OCI-LY3 (cell line): ENCODE measurements at regions not wholly inside any gene's neighbourhood (a gene's known extent, or its start where the extent isn't known, plus 50 kb on each side); places are given as distances from the start of the nearest gene placed in this dataset.

Experiments
- H2AFZ ChIP-seq: fragments of 200-600, 300-600 bp; shearing (Covaris generic); 2 replicates; pipeline ENCODE4 v1.6.0; 2014; ENCODE audit warnings: antibody characterized with exemption, low read depth, low read length
- H3K27ac ChIP-seq: fragments of 200-600, 300-600 bp; sonication (generic); 2 replicates; pipeline ENCODE4 v1.5.1; 2014; ENCODE audit warnings: mild to moderate bottlenecking, low read length, moderate library complexity, mixed read lengths
- H3K27me3 ChIP-seq: fragments of 200-600, 300-600 bp; sonication (generic); 2 replicates; pipeline ENCODE4 v1.6.1; 2014; ENCODE audit warnings: low read depth, low read length, mixed read lengths
- H3K36me3 ChIP-seq: fragments of 200-600, 300-600 bp; sonication (generic); replicated peaks from 2 replicates; pipeline ENCODE3; 2014; ENCODE audit warnings: low read depth, low read length, mixed read lengths
- H3K4me1 ChIP-seq: fragments of 300-600, 200-600 bp; sonication (generic); 2 replicates; pipeline ENCODE4 v1.6.1; 2014; ENCODE audit warnings: low read length, mixed read lengths
- H3K4me2 ChIP-seq: fragments of 200-600, 300-600 bp; sonication (generic); 2 replicates; pipeline ENCODE4 v1.6.1; 2014; ENCODE audit warnings: low read length, mixed read lengths
- H3K4me3 ChIP-seq: fragments of 300-600, 200-600 bp; sonication (generic); 2 replicates; pipeline ENCODE4 v1.5.1; 2014; ENCODE audit warnings: antibody characterized with exemption, mild to moderate bottlenecking, low read length, moderate library complexity
- H3K79me2 ChIP-seq: fragments of 300-600, 200-600 bp; shearing (Covaris generic); 2 replicates; pipeline ENCODE4 v1.6.1; 2014; ENCODE audit warnings: mild to moderate bottlenecking, low read length, mixed read lengths
- H3K9ac ChIP-seq: fragments of 300-600, 200-600 bp; shearing (Covaris generic); 2 replicates; pipeline ENCODE4 v1.6.0; 2014; ENCODE audit warnings: mild to moderate bottlenecking, low read length, moderate library complexity
- H3K9me3 ChIP-seq: fragments of 200-600, 300-600 bp; shearing (Covaris generic); 2 replicates; pipeline ENCODE4 v1.6.1; 2014; ENCODE audit warnings: low read length, mixed read lengths; ENCODE audit not compliant: insufficient read depth
- H4K20me1 ChIP-seq: fragments of 200-600, 300-600 bp; sonication (generic); 2 replicates; pipeline ENCODE4 v1.6.1; 2016; ENCODE audit warnings: low read length, mixed read lengths; ENCODE audit not compliant: insufficient read depth
- EZH2phosphoT487 ChIP-seq: fragments of 200-600 bp; shearing (Covaris generic); IDR thresholded peaks from 2 replicates; pipeline ENCODE4 v1.6.1; 2018; ENCODE audit warnings: antibody characterized with exemption, mixed run types, low read depth
- TF ChIP-seq, protein P1 (sequence below): fragments of 200-600, 300-600 bp; sonication (generic); IDR thresholded peaks from 2 replicates; pipeline ENCODE4 v1.5.1; 2014; ENCODE audit warnings: antibody characterized with exemption, low read length, low read depth

GRCh38 chr5:136427426-136427825 is 62.1 kb upstream of the TRPC7 start:
- no peak overlapping the region for H2AFZ ChIP-seq
- TF ChIP-seq, protein P1, sequence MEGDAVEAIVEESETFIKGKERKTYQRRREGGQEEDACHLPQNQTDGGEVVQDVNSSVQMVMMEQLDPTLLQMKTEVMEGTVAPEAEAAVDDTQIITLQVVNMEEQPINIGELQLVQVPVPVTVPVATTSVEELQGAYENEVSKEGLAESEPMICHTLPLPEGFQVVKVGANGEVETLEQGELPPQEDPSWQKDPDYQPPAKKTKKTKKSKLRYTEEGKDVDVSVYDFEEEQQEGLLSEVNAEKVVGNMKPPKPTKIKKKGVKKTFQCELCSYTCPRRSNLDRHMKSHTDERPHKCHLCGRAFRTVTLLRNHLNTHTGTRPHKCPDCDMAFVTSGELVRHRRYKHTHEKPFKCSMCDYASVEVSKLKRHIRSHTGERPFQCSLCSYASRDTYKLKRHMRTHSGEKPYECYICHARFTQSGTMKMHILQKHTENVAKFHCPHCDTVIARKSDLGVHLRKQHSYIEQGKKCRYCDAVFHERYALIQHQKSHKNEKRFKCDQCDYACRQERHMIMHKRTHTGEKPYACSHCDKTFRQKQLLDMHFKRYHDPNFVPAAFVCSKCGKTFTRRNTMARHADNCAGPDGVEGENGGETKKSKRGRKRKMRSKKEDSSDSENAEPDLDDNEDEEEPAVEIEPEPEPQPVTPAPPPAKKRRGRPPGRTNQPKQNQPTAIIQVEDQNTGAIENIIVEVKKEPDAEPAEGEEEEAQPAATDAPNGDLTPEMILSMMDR, result no peak
- TF ChIP-seq EZH2phosphoT487, result no peak
- H3K4me2 ChIP-seq, result no peak overlapping the region
- H3K79me2 ChIP-seq, result no peaks in the 10 kb centered on the region
- no peaks in the 10 kb centered on the region for H4K20me1 ChIP-seq
- H3K9ac ChIP-seq, result no peak overlapping the region
- no peaks in the 10 kb centered on the region for H3K4me1 ChIP-seq
- H3K27ac ChIP-seq, result no peak overlapping the region
- H3K4me3 ChIP-seq, result no peak overlapping the region
- H3K9me3 ChIP-seq, result no peaks in the 10 kb centered on the region
- H3K27me3 ChIP-seq, result no peaks in the 10 kb centered on the region
- H3K36me3 ChIP-seq, result no peaks in the 10 kb centered on the region

DNA sequence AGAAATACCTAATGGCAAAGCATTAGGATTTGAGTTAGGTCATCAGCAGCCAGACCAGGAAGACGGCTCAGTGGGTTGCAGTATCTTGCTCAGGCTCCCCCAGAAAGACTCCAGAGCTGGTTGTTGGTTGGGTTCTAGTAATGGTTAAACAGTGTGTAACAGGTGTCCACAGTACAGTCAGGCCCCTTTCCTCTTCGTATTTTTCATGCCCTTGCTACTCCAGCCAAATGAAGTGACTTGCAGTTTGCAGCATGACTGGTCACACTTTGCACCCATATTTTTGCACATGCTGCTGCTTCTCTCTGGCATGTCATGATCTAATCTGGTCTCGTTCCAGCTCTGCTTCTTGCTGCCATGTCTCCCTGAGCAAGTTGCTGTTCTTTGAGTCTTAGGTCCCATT is 60.6 kb upstream of the TRPC7 start:
- no peaks in the 10 kb centered on the region for H4K20me1 ChIP-seq
- no peak overlapping the region for H3K4me3 ChIP-seq
- no peaks in the 10 kb centered on the region for H3K27me3 ChIP-seq
- H3K4me2 ChIP-seq, result no peak overlapping the region
- H3K4me1 ChIP-seq, result no peaks in the 10 kb centered on the region
- no peaks in the 10 kb centered on the region for H3K9me3 ChIP-seq
- no peak overlapping the region for H3K27ac ChIP-seq
- no peaks in the 10 kb centered on the region for H3K36me3 ChIP-seq
- no peak overlapping the region for H3K9ac ChIP-seq
- no peaks in the 10 kb centered on the region for H3K79me2 ChIP-seq
- TF ChIP-seq EZH2phosphoT487, result no peak
- TF ChIP-seq, protein P1, result no peak
- no peak overlapping the region for H2AFZ ChIP-seq

- Histone ChIP-seq H3K4me2 (no peak overlapping the region), H3K4me1 (no peaks in the 10 kb centered on the region), H3K9ac (no peak overlapping the region), H2AFZ (no peak overlapping the region), H3K4me3 (no peak overlapping the region), H3K36me3 (no peaks in the 10 kb centered on the region), H4K20me1 (no peaks in the 10 kb centered on the region), H3K79me2 (no peaks in the 10 kb centered on the region), H3K27ac (no peak overlapping the region), H3K27me3 (no peaks in the 10 kb centered on the region), H3K9me3 (no peaks in the 10 kb centered on the region)
- no peak for TF ChIP-seq EZH2phosphoT487
- TF ChIP-seq, protein P1, result peak; percentile 71
Measured at GRCh38 chr5:136424835-136425584, 59.7 kb upstream of the TRPC7 start.

DNA sequence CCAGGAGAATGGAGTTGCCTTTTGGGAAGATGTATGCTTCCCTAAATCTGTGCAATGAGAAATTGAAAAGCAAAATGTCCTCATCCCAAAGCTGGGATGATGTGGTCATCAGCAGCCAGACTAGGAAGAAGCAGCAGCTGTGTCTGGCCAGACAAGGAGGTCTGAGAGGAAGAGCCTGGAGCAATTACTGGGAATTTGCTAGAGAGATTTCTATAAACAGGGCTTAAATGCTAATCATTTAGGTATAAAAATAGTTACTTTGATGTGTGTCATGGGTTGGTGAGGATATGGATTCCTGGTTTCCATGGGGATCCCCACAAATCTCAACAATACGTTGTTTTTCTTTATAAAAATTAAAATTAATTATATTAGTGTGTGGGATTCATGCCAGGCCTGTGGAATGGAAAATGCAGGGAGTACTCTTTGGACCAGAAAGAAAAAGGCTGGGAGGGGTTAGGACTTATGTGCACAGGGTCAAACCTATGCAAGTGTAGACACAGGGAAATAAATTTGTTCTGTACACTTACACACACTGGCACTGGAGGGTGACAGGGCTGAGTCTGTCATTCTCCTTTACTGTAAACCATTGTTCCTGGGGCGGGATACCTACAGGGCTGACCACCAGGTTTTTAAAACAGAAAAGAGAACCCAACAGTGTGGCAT is 58.7 kb upstream of the TRPC7 start:
- no peak overlapping the region for H3K4me3 ChIP-seq
- H3K79me2 ChIP-seq, result no peaks in the 10 kb centered on the region
- H3K36me3 ChIP-seq, result no peaks in the 10 kb centered on the region
- H3K27ac ChIP-seq, result no peak overlapping the region
- H3K4me1 ChIP-seq, result no peaks in the 10 kb centered on the region
- H2AFZ ChIP-seq, result no peak overlapping the region
- no peaks in the 10 kb centered on the region for H3K9me3 ChIP-seq
- no peaks in the 10 kb centered on the region for H4K20me1 ChIP-seq
- no peak overlapping the region for H3K9ac ChIP-seq
- no peak overlapping the region for H3K4me2 ChIP-seq
- H3K27me3 ChIP-seq, result no peaks in the 10 kb centered on the region
- no peak for TF ChIP-seq EZH2phosphoT487
- TF ChIP-seq, protein P1, result no peak
